Lung (tissue), 11 donors: ENCODE measurements at regions not wholly inside any gene's neighbourhood (a gene's known extent, or its start where the extent isn't known, plus 50 kb on each side); places are given as distances from the start of the nearest gene placed in this dataset.

Source experiments
- ATAC-seq: fragments of 200-7000 bp; cut with Tn5 transposase; one replicate; pipeline ENCODE4 v1.9.1; 2020; ENCODE audit warnings: moderate number of reproducible peaks; ENCODE audit not compliant: insufficient read depth, low FRiP score
- DNase-seq, 3 donors: peaks; one replicate each; pipeline ENCODE4 v3.0.0-alpha.2; 2013 to 2017
- H3K27ac ChIP-seq, 2 donors: one replicate each; pipeline ENCODE4 v1.5.1; 2013; ENCODE audit warnings: mild to moderate bottlenecking in 2 of 2, moderate library complexity in 2 of 2, control low read depth in 1 of 2, inconsistent platforms in 1 of 2, low read depth in 1 of 2, low read length in 1 of 2
- H3K27me3 ChIP-seq, 3 donors: one replicate each; pipeline ENCODE4 v1.5.1; 2013; ENCODE audit warnings: low read length in 2 of 3; ENCODE audit not compliant: control insufficient read depth in 3 of 3, insufficient read depth in 3 of 3
- H3K36me3 ChIP-seq, 4 donors: one replicate each; pipeline ENCODE4 v1.5.1; 2013; ENCODE audit warnings: low read length in 4 of 4, mild to moderate bottlenecking in 1 of 4, moderate library complexity in 1 of 4; ENCODE audit not compliant: control insufficient read depth in 4 of 4, insufficient read depth in 4 of 4
- H3K4me1 ChIP-seq, 5 donors: one replicate each; pipeline ENCODE4 v1.5.1; 2013; ENCODE audit warnings: low read length in 5 of 5, mild to moderate bottlenecking in 2 of 5, moderate library complexity in 1 of 5; ENCODE audit not compliant: control insufficient read depth in 5 of 5, insufficient read depth in 5 of 5
- H3K4me3 ChIP-seq: one replicate; pipeline ENCODE4 v1.5.1; 2013; ENCODE audit warnings: mild to moderate bottlenecking, control low read depth, moderate library complexity
- H3K9ac ChIP-seq, 2 donors: one replicate each; pipeline ENCODE4 v1.5.1; 2013; ENCODE audit warnings: low read length in 2 of 2, control low read depth in 1 of 2; ENCODE audit not compliant: insufficient read depth in 1 of 2
- H3K9me3 ChIP-seq, 4 donors: one replicate each; pipeline ENCODE4 v1.5.1; 2013; ENCODE audit warnings: low read length in 3 of 4, mild to moderate bottlenecking in 1 of 4, moderate library complexity in 1 of 4; ENCODE audit not compliant: control insufficient read depth in 4 of 4, insufficient read depth in 3 of 4
- WGBS, 2 donors: extraction: QIAGEN DNeasy Blood & Tissue Kit; methylation state at CpG; one replicate each; pipeline ENCODE4 v1.1.7; 2013; 5-methylcytosine and 5-hydroxymethylcytosine counted together
- TF ChIP-seq, protein P1 (sequence below): IDR thresholded peaks from 2 replicates; pipeline ENCODE4 v1.5.1; 2012; ENCODE audit warnings: mild to moderate bottlenecking; ENCODE audit errors: control extremely low read depth, extremely low read depth
- donor health status: control.
- donor health status: control.
- donor health status: Bipolar disorder and iron deficiency.
- donor health status: healthy.
- donor health status: DM: yes; HTN: yes; CAD: no.

DNA sequence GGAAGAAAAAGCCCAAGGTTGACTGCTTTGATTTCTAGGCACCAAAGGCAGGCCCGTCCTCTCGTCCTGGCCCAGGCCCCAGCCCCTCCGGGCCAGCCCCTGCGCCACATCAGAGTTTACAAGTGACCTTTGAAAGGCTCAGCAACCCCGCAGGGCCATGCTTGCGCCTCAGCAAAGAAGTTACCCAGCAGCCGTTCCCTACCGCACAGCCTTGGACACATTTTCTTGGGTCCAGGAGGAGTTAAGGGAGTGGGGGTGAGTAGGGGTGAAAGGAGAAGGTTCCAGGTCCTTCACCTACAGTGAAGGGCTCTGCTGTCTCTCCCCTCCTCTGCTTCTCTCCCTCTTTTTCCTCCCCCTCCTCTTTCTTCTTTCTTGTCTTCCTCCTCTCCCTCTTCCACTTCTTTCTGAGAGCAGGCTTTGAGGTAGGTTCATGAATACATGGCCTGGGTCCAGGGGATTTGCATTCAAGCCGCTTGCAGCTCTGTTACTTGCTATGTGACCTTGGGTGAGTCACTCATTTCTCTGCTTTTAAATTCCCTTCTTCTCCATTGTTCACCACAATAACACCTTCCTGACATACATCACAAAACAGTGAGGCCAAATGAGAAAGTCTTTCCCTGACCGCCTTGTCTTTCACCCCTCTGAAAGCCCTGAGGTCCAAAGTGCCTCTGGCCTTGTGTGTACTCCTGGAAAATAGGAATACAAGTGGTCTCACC lies 223.3 kb upstream of the TPRG1 start:
- ATAC-seq (peak; percentile 11), DNase-seq (peak in 2 of 3 donors; percentile 81 to 82)

DNA sequence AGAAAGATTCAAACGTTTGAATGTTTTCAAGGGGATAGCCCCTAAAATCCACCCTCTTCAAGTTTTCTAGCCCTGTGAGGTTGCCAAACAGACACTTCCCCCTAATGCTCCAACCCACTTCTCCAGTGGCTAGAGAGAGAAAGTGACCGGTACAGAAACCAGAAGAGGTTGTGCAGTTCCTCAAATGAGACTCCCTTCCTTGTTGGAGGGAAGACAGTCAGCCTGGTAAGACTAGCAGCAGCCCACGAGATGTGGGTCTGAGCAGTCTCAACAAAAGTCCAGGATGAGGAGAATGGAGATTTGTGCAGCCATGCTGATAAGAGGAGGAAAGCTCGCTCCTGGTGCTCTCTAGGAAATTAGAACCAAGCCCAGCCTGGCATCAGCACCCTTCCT lies 222.8 kb upstream of the TPRG1 start:
- peak in 1 of 3 donors; percentile 54 for DNase-seq
- peak overlapping the region; percentile 85 to 97 for H3K27ac ChIP-seq
- TF ChIP-seq, protein P1, sequence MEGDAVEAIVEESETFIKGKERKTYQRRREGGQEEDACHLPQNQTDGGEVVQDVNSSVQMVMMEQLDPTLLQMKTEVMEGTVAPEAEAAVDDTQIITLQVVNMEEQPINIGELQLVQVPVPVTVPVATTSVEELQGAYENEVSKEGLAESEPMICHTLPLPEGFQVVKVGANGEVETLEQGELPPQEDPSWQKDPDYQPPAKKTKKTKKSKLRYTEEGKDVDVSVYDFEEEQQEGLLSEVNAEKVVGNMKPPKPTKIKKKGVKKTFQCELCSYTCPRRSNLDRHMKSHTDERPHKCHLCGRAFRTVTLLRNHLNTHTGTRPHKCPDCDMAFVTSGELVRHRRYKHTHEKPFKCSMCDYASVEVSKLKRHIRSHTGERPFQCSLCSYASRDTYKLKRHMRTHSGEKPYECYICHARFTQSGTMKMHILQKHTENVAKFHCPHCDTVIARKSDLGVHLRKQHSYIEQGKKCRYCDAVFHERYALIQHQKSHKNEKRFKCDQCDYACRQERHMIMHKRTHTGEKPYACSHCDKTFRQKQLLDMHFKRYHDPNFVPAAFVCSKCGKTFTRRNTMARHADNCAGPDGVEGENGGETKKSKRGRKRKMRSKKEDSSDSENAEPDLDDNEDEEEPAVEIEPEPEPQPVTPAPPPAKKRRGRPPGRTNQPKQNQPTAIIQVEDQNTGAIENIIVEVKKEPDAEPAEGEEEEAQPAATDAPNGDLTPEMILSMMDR: no peak
- peak overlapping the region in 1 of 2 donors; percentile 43 for H3K9ac ChIP-seq
- H3K9me3 ChIP-seq: no peaks in the 10 kb centered on the region
- H3K4me1 ChIP-seq: peaks cover 13 to 55% (median 21%) of the 10 kb centered on the region in 5 donors
- no peak for ATAC-seq
- 41 to 51% methylated on average over 4 of the region's 4 CpGs for WGBS, 2 donors
- H3K4me3 ChIP-seq: no peak overlapping the region
- no peaks in the 10 kb centered on the region for H3K36me3 ChIP-seq
- H3K27me3 ChIP-seq: no peaks in the 10 kb centered on the region

More for the DNA sequence above, 223.3 kb upstream of the TPRG1 start:
- peak overlapping the region; percentile 85 to 97 for H3K27ac ChIP-seq
- no peaks in the 10 kb centered on the region for H3K36me3 ChIP-seq
- H3K9me3 ChIP-seq: no peaks in the 10 kb centered on the region
- H3K27me3 ChIP-seq: no peaks in the 10 kb centered on the region
- peak overlapping the region in 1 of 2 donors; percentile 43 for H3K9ac ChIP-seq
- WGBS, 2 donors: 42 to 55% methylated on average over 10 of the region's 10 CpGs
- no peak overlapping the region for H3K4me3 ChIP-seq
- H3K4me1 ChIP-seq: peaks cover 13 to 55% (median 21%) of the 10 kb centered on the region in 5 donors
- TF ChIP-seq, protein P1: no peak

DNA sequence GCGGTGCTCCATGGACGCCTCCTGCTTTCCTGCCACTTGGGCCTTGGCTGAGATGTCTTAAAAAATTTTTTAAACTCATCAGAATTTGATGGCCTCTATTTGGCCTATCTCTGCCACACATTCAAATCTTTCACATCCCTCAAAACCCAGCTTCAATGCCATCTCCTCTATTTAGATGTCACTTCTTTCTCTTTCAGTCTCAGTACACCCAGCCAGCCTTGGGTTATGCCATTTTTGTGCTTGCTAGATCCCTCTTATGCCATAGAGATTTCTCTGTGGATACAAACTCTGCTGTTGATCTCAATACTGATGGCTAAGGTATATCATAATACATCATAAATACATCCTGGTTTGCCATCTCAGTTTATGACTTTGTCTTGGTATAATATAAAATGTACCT lies 222.3 kb upstream of the TPRG1 start:
- Histone ChIP-seq H3K27ac (peak overlapping the region; percentile 85 to 97), H3K4me1 (peaks cover 13 to 53% (median 21%) of the 10 kb centered on the region in 5 donors), H3K9ac (peak overlapping the region in 1 of 2 donors; percentile 29), H3K4me3 (no peak overlapping the region), H3K36me3 (no peaks in the 10 kb centered on the region), H3K27me3 (no peaks in the 10 kb centered on the region), H3K9me3 (no peaks in the 10 kb centered on the region)
- ATAC-seq (no peak), DNase-seq (no peak)
- 89 to 95% methylated on average over 2 of the region's 2 CpGs for WGBS, 2 donors
- TF ChIP-seq, protein P1: no peak

DNA sequence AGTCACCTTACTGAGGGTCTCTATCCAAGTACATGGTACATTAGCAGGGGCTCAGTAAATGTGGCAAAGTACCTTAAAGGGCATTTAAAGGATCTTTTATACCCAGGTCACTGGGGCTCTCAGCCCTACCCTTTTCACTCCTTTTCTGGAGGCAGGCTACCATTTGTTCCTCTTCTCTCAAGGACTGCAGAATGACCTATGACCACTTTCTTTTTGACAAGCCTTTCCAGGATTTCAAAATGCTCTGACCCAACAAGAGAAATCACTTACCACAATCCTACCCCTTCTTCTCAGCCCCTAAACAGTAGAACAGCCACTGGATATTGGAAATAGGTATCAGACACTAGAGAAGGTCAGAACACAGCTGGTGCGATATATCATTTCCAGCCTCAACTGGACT lies 221.8 kb upstream of the TPRG1 start:
- peaks cover 13 to 48% (median 21%) of the 10 kb centered on the region in 5 donors for H3K4me1 ChIP-seq
- TF ChIP-seq, protein P1: no peak
- 89 to 97% methylated on average over 1 of the region's 1 CpG for WGBS, 2 donors

More for the DNA sequence above, 221.8 kb upstream of the TPRG1 start:
- no peak for DNase-seq
- H3K27ac ChIP-seq: peak overlapping the region; percentile 70 to 76
- no peak overlapping the region for H3K9ac ChIP-seq
- H3K36me3 ChIP-seq: no peaks in the 10 kb centered on the region
- no peak for ATAC-seq
- H3K4me3 ChIP-seq: no peak overlapping the region
- no peaks in the 10 kb centered on the region for H3K9me3 ChIP-seq
- no peaks in the 10 kb centered on the region for H3K27me3 ChIP-seq
